HUES64 (cell line): ENCODE measurements at regions not wholly inside any gene's neighbourhood (a gene's known extent, or its start where the extent isn't known, plus 50 kb on each side); places are given as distances from the start of the nearest gene placed in this dataset.
"Not testable (repeated sequence)": the region's sequence is repeated elsewhere in the genome, so short reads cannot be mapped to it uniquely, and the experiment has no call there.

Experiments
- H3K27ac ChIP-seq: 2 replicates; pipeline ENCODE4 v1.7.0; 2013; ENCODE audit warnings: low read depth, low read length, inconsistent platforms
- H3K27me3 ChIP-seq: 2 replicates; pipeline ENCODE4 v1.6.1; 2013; ENCODE audit warnings: mild to moderate bottlenecking, low read length; ENCODE audit not compliant: insufficient read depth
- H3K36me3 ChIP-seq: 2 replicates; pipeline ENCODE4 v1.6.1; 2013; ENCODE audit warnings: mild to moderate bottlenecking, low read length; ENCODE audit not compliant: insufficient read depth
- H3K4me1 ChIP-seq: 2 replicates; pipeline ENCODE4 v1.6.1; 2013; ENCODE audit warnings: mild to moderate bottlenecking, low read length, moderate library complexity; ENCODE audit not compliant: insufficient read depth
- H3K4me3 ChIP-seq: 2 replicates; pipeline ENCODE4 v1.5.1; 2013; ENCODE audit warnings: mild to moderate bottlenecking, low read length, moderate library complexity
- H3K9ac ChIP-seq: 2 replicates; pipeline ENCODE4 v1.6.1; 2013; ENCODE audit warnings: mild to moderate bottlenecking, low read depth, low read length
- H3K9me3 ChIP-seq: 2 replicates; pipeline ENCODE4 v1.6.1; 2013; ENCODE audit warnings: low read depth, low read length; ENCODE audit not compliant: insufficient read depth
- WGBS: fragments of 150-250, 120-280 bp; methylation state at CpG from one replicate; pipeline ENCODE4 v1.1.7; 2013; ENCODE audit warnings: missing lambda C conversion rate; 5-methylcytosine and 5-hydroxymethylcytosine counted together

- Histone ChIP-seq H3K4me3 (no peak overlapping the region), H3K4me1 (no peaks in the 10 kb centered on the region), H3K9ac (no peak overlapping the region), H3K9me3 (no peaks in the 10 kb centered on the region), H3K27ac (no peak overlapping the region), H3K36me3 (no peaks in the 10 kb centered on the region), H3K27me3 (no peaks in the 10 kb centered on the region)
- 100% methylated on average over 1 of the region's 1 CpG for whole genome bisulfite sequencing
Measured at GRCh38 chr14:31911160-31911559, 165.9 kb upstream of the ARHGAP5 start.

GRCh38 chr14:31913370-31913769, 163.7 kb upstream of the ARHGAP5 start:
- Histone ChIP-seq H3K36me3 (no peaks in the 10 kb centered on the region), H3K27me3 (no peaks in the 10 kb centered on the region), H3K4me1 (no peaks in the 10 kb centered on the region), H3K9ac (no peak overlapping the region), H3K4me3 (no peak overlapping the region), H3K9me3 (no peaks in the 10 kb centered on the region), H3K27ac (no peak overlapping the region)
- 92% methylated on average over 4 of the region's 4 CpGs for WGBS

GRCh38 chr14:31918289-31918688, 158.8 kb upstream of the ARHGAP5 start:
- not testable (repeated sequence) for H3K36me3 ChIP-seq, H3K27me3 ChIP-seq, H3K4me3 ChIP-seq, H3K4me1 ChIP-seq, H3K9me3 ChIP-seq, H3K9ac ChIP-seq, H3K27ac ChIP-seq
- 98% methylated on average over 2 of the region's 7 CpGs for WGBS

DNA sequence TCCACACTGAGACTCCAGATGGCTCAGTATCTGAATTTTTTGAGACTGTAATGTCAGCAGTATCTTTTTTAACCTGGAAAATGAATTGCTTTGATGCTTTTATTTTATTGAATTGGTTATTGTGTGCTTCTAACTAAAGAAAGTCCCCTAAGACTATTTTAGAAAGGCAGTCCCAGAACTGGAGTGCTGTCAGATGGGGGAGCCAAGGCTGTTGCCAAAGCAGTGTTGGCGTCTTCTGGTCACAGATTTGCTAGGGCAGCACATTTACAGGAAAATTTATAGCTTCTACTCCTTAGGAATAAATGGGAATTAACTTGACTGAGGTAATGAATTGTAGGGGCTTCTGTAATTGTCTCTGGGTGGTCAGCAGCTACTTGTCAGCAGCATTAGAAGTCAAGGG, 157.1 kb upstream of the ARHGAP5 start:
- Histone ChIP-seq H3K4me1 (no peaks in the 10 kb centered on the region), H3K27ac (no peak overlapping the region), H3K9me3 (no peaks in the 10 kb centered on the region), H3K4me3 (no peak overlapping the region), H3K9ac (no peak overlapping the region), H3K36me3 (no peaks in the 10 kb centered on the region), H3K27me3 (no peaks in the 10 kb centered on the region)
- WGBS, result 88% methylated on average over 1 of the region's 1 CpG

DNA sequence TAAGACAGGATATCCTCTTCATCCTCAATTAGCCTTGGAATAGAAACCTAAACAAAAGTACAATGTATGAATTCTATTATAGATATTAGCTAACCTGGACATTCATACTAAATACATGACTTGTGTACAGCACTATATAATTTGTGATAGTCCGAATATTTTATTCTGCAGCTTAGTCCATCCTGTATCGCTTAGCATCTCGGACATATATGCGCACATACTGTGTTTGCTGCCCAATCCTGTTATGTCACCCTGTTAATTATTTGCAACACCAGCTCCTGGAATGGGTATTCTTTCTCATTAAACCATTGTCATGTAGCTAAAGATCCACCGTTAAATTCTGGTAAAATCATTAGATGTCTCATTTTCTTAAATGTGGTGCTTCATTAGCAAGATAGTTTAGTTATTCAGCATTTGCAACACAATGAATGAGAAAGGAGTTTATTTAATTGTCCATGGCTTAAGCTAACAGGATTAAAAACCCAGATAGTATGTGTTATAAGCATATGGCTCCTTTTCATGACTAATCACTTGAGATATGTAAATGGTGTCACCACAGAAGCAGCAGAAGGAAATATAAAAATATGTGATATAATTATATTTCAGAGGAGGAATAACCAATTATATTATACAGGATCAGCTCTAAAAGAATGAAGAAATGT, 156.0 kb upstream of the ARHGAP5 start:
- over 99% methylated on average over 5 of the region's 5 CpGs for WGBS
- no peak overlapping the region for H3K4me3 ChIP-seq

GRCh38 chr14:31921721-31922120, 155.4 kb upstream of the ARHGAP5 start:
- WGBS, result 93% methylated on average over 5 of the region's 5 CpGs
- no peak overlapping the region for H3K9ac ChIP-seq
- H3K27ac ChIP-seq, result no peak overlapping the region
- no peaks in the 10 kb centered on the region for H3K27me3 ChIP-seq
- H3K4me3 ChIP-seq, result no peak overlapping the region
- H3K36me3 ChIP-seq, result no peaks in the 10 kb centered on the region
- H3K9me3 ChIP-seq, result no peaks in the 10 kb centered on the region
- H3K4me1 ChIP-seq, result no peaks in the 10 kb centered on the region

More for the DNA sequence above, 156.0 kb upstream of the ARHGAP5 start:
- no peaks in the 10 kb centered on the region for H3K4me1 ChIP-seq
- no peaks in the 10 kb centered on the region for H3K27me3 ChIP-seq
- H3K9me3 ChIP-seq, result no peaks in the 10 kb centered on the region
- H3K36me3 ChIP-seq, result no peaks in the 10 kb centered on the region
- H3K27ac ChIP-seq, result no peak overlapping the region
- H3K9ac ChIP-seq, result no peak overlapping the region

DNA sequence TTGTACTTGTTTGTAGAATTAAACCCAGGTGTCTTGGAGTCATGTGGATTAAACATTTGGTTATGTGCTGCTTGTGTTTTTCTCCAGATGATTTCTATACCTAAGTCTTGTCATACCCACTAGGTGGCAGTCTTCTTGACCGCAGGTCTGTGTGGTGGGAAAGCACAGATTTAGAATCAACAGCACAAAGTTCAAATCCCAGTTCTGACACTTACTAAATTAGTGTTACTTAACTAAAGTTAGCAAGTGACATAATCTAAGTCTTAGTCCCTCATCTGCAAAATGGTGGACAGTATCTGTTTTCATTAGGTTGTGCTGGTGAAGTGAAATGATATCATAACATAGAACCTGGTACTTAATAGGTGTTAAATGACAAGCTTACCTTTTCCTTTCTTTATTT, 151.0 kb upstream of the ARHGAP5 start:
- Histone ChIP-seq H3K27me3 (no peaks in the 10 kb centered on the region), H3K36me3 (no peaks in the 10 kb centered on the region), H3K4me1 (peaks cover 7% of the 10 kb centered on the region; the same call in 1 of the 2 replicates), H3K27ac (no peak overlapping the region), H3K9ac (no peak overlapping the region), H3K4me3 (no peak overlapping the region), H3K9me3 (no peaks in the 10 kb centered on the region)
- no CpG with 5 or more reads among the region's 1 CpG for WGBS

GRCh38 chr14:31926652-31927347, 150.3 kb upstream of the ARHGAP5 start:
- H3K4me1 ChIP-seq, result peaks cover 7% of the 10 kb centered on the region; the same call in 1 of the 2 replicates
- no peak overlapping the region for H3K27ac ChIP-seq
- no peak overlapping the region for H3K4me3 ChIP-seq
- H3K27me3 ChIP-seq, result no peaks in the 10 kb centered on the region
- 95% methylated on average over 6 of the region's 6 CpGs for WGBS
- H3K9me3 ChIP-seq, result no peaks in the 10 kb centered on the region
- H3K9ac ChIP-seq, result no peak overlapping the region
- H3K36me3 ChIP-seq, result no peaks in the 10 kb centered on the region

GRCh38 chr14:31927348-31927832, 149.7 kb upstream of the ARHGAP5 start:
- H3K9me3 ChIP-seq, result no peaks in the 10 kb centered on the region
- no peaks in the 10 kb centered on the region for H3K27me3 ChIP-seq
- WGBS, result 61% methylated on average over 6 of the region's 6 CpGs
- H3K9ac ChIP-seq, result no peak overlapping the region
- H3K4me1 ChIP-seq, result peaks cover 7% of the 10 kb centered on the region; the same call in 1 of the 2 replicates
- no peak overlapping the region for H3K27ac ChIP-seq
- H3K4me3 ChIP-seq, result no peak overlapping the region
- no peaks in the 10 kb centered on the region for H3K36me3 ChIP-seq

DNA sequence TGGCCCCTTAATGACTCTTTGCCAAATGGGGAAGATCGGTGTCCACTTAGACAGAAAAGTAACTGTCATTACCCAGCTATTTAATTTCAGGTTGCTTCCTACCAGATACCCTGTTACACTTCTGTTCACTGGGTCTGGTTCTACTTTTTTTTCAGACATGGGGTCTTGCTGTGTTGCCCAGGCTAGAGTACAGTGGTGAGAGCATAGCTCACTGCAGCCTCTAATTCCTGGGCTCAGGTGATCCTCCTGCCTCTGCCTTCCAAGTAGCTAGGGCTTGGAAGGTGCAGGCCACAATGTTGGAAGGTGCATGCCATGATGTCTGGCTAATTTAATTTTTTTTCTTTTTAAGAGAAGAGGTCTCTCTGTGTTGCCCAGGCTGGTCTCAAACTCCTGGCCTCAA, 147.0 kb upstream of the ARHGAP5 start:
- Histone ChIP-seq H3K9me3 (no peaks in the 10 kb centered on the region), H3K27me3 (no peaks in the 10 kb centered on the region), H3K9ac (no peak overlapping the region), H3K36me3 (no peaks in the 10 kb centered on the region), H3K4me3 (no peak overlapping the region), H3K27ac (no peak overlapping the region), H3K4me1 (peaks cover 26% of the 10 kb centered on the region)
- 96% methylated on average over 1 of the region's 1 CpG for WGBS

DNA sequence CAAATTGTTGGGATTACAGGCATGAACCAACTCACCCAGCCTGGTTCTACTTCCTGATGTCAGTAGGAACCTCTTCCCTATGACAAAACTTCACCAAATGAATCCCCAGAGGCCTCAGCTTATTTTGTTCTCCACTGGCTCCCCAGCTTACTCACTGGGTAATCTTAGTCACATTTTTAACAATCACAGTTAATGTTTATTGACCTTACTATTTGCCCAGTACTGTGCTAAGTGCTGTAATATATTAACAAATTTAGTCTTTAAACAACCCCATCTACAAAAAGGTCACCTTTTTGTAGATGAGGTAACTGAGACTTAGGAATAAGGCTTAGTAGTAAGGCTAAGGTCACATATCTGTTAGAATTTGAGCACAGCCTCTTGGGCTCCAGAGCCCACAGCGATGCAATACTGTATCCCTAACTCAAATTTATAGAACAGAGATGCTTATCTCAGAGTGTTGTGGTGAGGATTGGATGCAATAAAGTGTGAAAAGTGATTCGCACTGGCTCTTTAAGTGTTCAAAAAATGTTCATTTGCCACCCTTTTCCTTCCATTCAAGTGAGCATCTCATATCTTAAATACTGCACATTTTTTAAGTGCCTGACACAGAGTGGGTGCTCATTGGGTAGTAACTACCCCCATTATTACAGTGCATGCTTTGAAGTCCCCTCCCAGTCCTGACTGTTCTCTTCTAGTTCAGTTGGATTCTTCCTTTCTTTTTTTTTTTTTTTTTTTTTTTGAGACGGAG, 146.4 kb upstream of the ARHGAP5 start:
- Histone ChIP-seq H3K36me3 (no peaks in the 10 kb centered on the region), H3K9me3 (no peaks in the 10 kb centered on the region), H3K4me1 (peaks cover 32% of the 10 kb centered on the region), H3K9ac (no peak overlapping the region), H3K27me3 (no peaks in the 10 kb centered on the region), H3K27ac (no peak overlapping the region), H3K4me3 (no peak overlapping the region)
- 92% methylated on average over 2 of the region's 3 CpGs for WGBS
